ENCODE measurements at regions not wholly inside any gene's neighbourhood (a gene's known extent, or its start where the extent isn't known, plus 50 kb on each side); places are given as distances from the start of the nearest gene placed in this dataset.
A peak's percentile ranks its signal among the peaks of the same experiment; 100 is the strongest.
"Not testable (repeated sequence)": the region's sequence is repeated elsewhere in the genome, so short reads cannot be mapped to it uniquely, and the experiment has no call there.

- 43 to 56% (median 48%) methylated on average over 2 of the region's 2 CpGs for WGBS, 4 donors
- DNase-seq; H3K36me3 ChIP-seq; H3K4me1 ChIP-seq; H3K27ac ChIP-seq; H3K4me3 ChIP-seq; intact Hi-C loops (cut with DNase I); ATAC-seq: not testable (repeated sequence)
- Histone ChIP-seq H3K9me3 (peaks cover 0 to 26% (median 0%) of the 10 kb centered on the region in 12 donors), H3K27me3 (peaks cover 0 to 79% (median 30%) of the 10 kb centered on the region in 9 donors)
Measured at GRCh38 chr21:9006553-9007323, 1514.6 kb upstream of the TPTE start.

GRCh38 chr21:9008636-9009035 lies 1512.7 kb upstream of the TPTE start:
- Histone ChIP-seq H3K4me3 (no peak overlapping the region), H3K4me1 (no peaks in the 10 kb centered on the region), H3K9me3 (peaks cover 0 to 34% (median 0%) of the 10 kb centered on the region in 12 donors), H3K27ac (no peak overlapping the region), H3K36me3 (no peaks in the 10 kb centered on the region), H3K27me3 (peaks cover 0 to 89% (median 40%) of the 10 kb centered on the region in 9 donors)
- ATAC-seq, result peak in 1 of 4 donors; percentile 52
- TF ChIP-seq CTCF (IDR thresholded peaks at IDR 0.05) (no peak), POLR2A (IDR thresholded peaks at IDR 0.05) (no peak)
- intact Hi-C loops (cut with DNase I), result no loop called here
- no peak for DNase-seq

- Histone ChIP-seq H3K27me3 (peaks cover 0 to 94% (median 40%) of the 10 kb centered on the region in 9 donors), H3K9me3 (peaks cover 0 to 42% (median 0%) of the 10 kb centered on the region in 12 donors)
- DNase-seq; intact Hi-C loops (cut with DNase I); H3K4me3 ChIP-seq; H3K27ac ChIP-seq; H3K4me1 ChIP-seq; ATAC-seq; H3K36me3 ChIP-seq: not testable (repeated sequence)
- 29 to 54% (median 40%) methylated on average over 3 of the region's 3 CpGs for WGBS, 4 donors
Measured at GRCh38 chr21:9009267-9010016, 1511.9 kb upstream of the TPTE start.

GRCh38 chr21:9010121-9010795 lies 1511.1 kb upstream of the TPTE start:
- Histone ChIP-seq H3K9me3 (peaks cover 0 to 38% (median 0%) of the 10 kb centered on the region in 12 donors), H3K27me3 (peaks cover 0 to 90% (median 40%) of the 10 kb centered on the region in 9 donors)
- intact Hi-C loops (cut with DNase I); H3K27ac ChIP-seq; DNase-seq; H3K36me3 ChIP-seq; H3K4me1 ChIP-seq; H3K4me3 ChIP-seq; ATAC-seq: not testable (repeated sequence)
- 12 to 14% (median 13%) methylated on average over 2 to 4 of the region's 4 CpGs for WGBS, 4 donors

GRCh38 chr21:9010936-9011890 lies 1510.2 kb upstream of the TPTE start:
- peaks cover 0 to 82% (median 38%) of the 10 kb centered on the region in 9 donors for H3K27me3 ChIP-seq
- 49 to 55% (median 50%) methylated on average over 3 of the region's 3 CpGs for WGBS, 4 donors
- DNase-seq; intact Hi-C loops (cut with DNase I); ATAC-seq; H3K4me3 ChIP-seq; H3K27ac ChIP-seq; H3K4me1 ChIP-seq; H3K36me3 ChIP-seq: not testable (repeated sequence)
- peaks cover 0 to 38% (median 0%) of the 10 kb centered on the region in 12 donors for H3K9me3 ChIP-seq

GRCh38 chr21:9011916-9012315 lies 1509.5 kb upstream of the TPTE start:
- intact Hi-C loops (cut with DNase I); ATAC-seq; H3K27ac ChIP-seq; H3K36me3 ChIP-seq; H3K4me1 ChIP-seq; H3K4me3 ChIP-seq; DNase-seq: not testable (repeated sequence)
- WGBS, 4 donors, result 31 to 41% (median 36%) methylated on average over 4 of the region's 4 CpGs
- Histone ChIP-seq H3K27me3 (peaks cover 0 to 78% (median 37%) of the 10 kb centered on the region in 9 donors), H3K9me3 (peaks cover 0 to 38% (median 0%) of the 10 kb centered on the region in 12 donors)

- DNase-seq; H3K4me3 ChIP-seq; H3K27ac ChIP-seq; ATAC-seq; H3K36me3 ChIP-seq; H3K4me1 ChIP-seq; intact Hi-C loops (cut with DNase I): not testable (repeated sequence)
- Histone ChIP-seq H3K27me3 (peaks cover 0 to 63% (median 27%) of the 10 kb centered on the region in 9 donors), H3K9me3 (peaks cover 0 to 28% (median 0%) of the 10 kb centered on the region in 12 donors)
- 48 to 55% (median 51%) methylated on average over 8 of the region's 8 CpGs for WGBS, 4 donors
Measured at GRCh38 chr21:9013502-9014242, 1507.7 kb upstream of the TPTE start.

GRCh38 chr21:9014243-9014734 lies 1507.1 kb upstream of the TPTE start:
- H3K4me1 ChIP-seq; ATAC-seq; intact Hi-C loops (cut with DNase I); H3K27ac ChIP-seq; DNase-seq; H3K4me3 ChIP-seq; H3K36me3 ChIP-seq: not testable (repeated sequence)
- Histone ChIP-seq H3K9me3 (peaks cover 0 to 22% (median 0%) of the 10 kb centered on the region in 12 donors), H3K27me3 (peaks cover 0 to 63% (median 20%) of the 10 kb centered on the region in 9 donors)
- WGBS, 4 donors, result 66 to 68% (median 67%) methylated on average over 7 of the region's 7 CpGs

All from heart left ventricle (tissue), 16 donors.